Neural cell (in vitro differentiated cells): ENCODE measurements at regions not wholly inside any gene's neighbourhood (a gene's known extent, or its start where the extent isn't known, plus 50 kb on each side); places are given as distances from the start of the nearest gene placed in this dataset.

ENCODE experiments used
- H2AFZ ChIP-seq: fragments of 200-600, 300-800 bp; sonication (generic), shearing (Covaris generic); 2 replicates; pipeline ENCODE4 v1.6.0; 2014; ENCODE audit warnings: low read depth, mild to moderate bottlenecking, antibody characterized with exemption, low read length, moderate library complexity
- H3F3A ChIP-seq: fragments of 200-600 bp; shearing (Covaris generic); 2 replicates; pipeline ENCODE4 v1.6.1; 2016; ENCODE audit warnings: mild to moderate bottlenecking, moderate library complexity, mixed read lengths, antibody characterized with exemption, low read length; ENCODE audit not compliant: insufficient read depth, poor library complexity, severe bottlenecking
- H3K27ac ChIP-seq: fragments of 200-600, 300-800 bp; sonication (generic), shearing (Covaris generic); 2 replicates; pipeline ENCODE4 v1.5.1; 2014; ENCODE audit warnings: mild to moderate bottlenecking, low read length, moderate library complexity
- H3K27me3 ChIP-seq: fragments of 300-800, 200-600 bp; sonication (generic), shearing (Covaris generic); 2 replicates; pipeline ENCODE4 v1.6.0; 2014; ENCODE audit warnings: mild to moderate bottlenecking, low read depth, low read length, moderate library complexity; ENCODE audit not compliant: insufficient read depth
- H3K36me3 ChIP-seq: fragments of 300-800, 200-600 bp; sonication (generic), shearing (Covaris generic); 2 replicates; pipeline ENCODE4 v1.5.1; 2014; ENCODE audit warnings: mild to moderate bottlenecking, antibody characterized with exemption, low read length, moderate library complexity; ENCODE audit not compliant: insufficient read depth
- H3K4me2 ChIP-seq: fragments of 300-800, 200-600 bp; sonication (generic), shearing (Covaris generic); 2 replicates; pipeline ENCODE4 v1.6.0; 2014; ENCODE audit warnings: mild to moderate bottlenecking, low read length
- H3K4me3 ChIP-seq: fragments of 300-800, 200-600 bp; sonication (generic), shearing (Covaris generic); 2 replicates; pipeline ENCODE4 v1.5.1; 2014; ENCODE audit warnings: mild to moderate bottlenecking, low read length, moderate library complexity
- H3K79me2 ChIP-seq: fragments of 200-600 bp; shearing (Covaris generic); replicated peaks from 2 replicates; pipeline ENCODE4 v1.6.0; 2014; ENCODE audit warnings: mild to moderate bottlenecking, low read length, moderate library complexity; ENCODE audit not compliant: insufficient read depth
- H3K9ac ChIP-seq: fragments of 300-800, 200-600 bp; sonication (generic), shearing (Covaris generic); 2 replicates; pipeline ENCODE4 v1.6.1; 2016; ENCODE audit warnings: mild to moderate bottlenecking, low read length, mixed read lengths
- H3K9me2 ChIP-seq: fragments of 200-600 bp; shearing (Covaris generic); 2 replicates; pipeline ENCODE4 v1.6.1; 2016; ENCODE audit warnings: mild to moderate bottlenecking, low read length, mixed read lengths; ENCODE audit not compliant: insufficient read depth
- H3K9me3 ChIP-seq: fragments of 200-600, 300-800 bp; sonication (generic), shearing (Covaris generic); 2 replicates; pipeline ENCODE4 v1.6.1; 2016; ENCODE audit warnings: mild to moderate bottlenecking, mixed run types, low read length, moderate library complexity, mixed read lengths
- H4K20me1 ChIP-seq: fragments of 200-600 bp; shearing (Covaris generic); 2 replicates; pipeline ENCODE4 v1.6.1; 2016; ENCODE audit warnings: mild to moderate bottlenecking, mixed run types; ENCODE audit not compliant: insufficient read depth
- EP300 ChIP-seq: fragments of 450-650 bp; conservative IDR thresholded peaks from 2 replicates; pipeline ENCODE4 v1.6.1; 2014; ENCODE audit warnings: antibody characterized with exemption, mild to moderate bottlenecking, moderate library complexity; ENCODE audit not compliant: poor library complexity, severe bottlenecking
- EZH2 ChIP-seq: fragments of 200-600, 300-800 bp; shearing (Covaris generic), sonication (generic); IDR thresholded peaks from 2 replicates; pipeline ENCODE4 v1.6.1; 2014; ENCODE audit warnings: antibody characterized with exemption, low read length, borderline replicate concordance, mild to moderate bottlenecking; ENCODE audit not compliant: insufficient read depth, poor library complexity, severe bottlenecking
- MXI1 ChIP-seq: fragments of 450-650 bp; conservative IDR thresholded peaks from 2 replicates; pipeline ENCODE4 v1.6.1; 2014; ENCODE audit warnings: antibody characterized with exemption, mild to moderate bottlenecking; ENCODE audit not compliant: poor library complexity, severe bottlenecking
- POLR2AphosphoS5 ChIP-seq: IDR thresholded peaks from 2 replicates; pipeline ENCODE4 v1.6.1; 2012
- RAD21 ChIP-seq: fragments of 450-650 bp; conservative IDR thresholded peaks from 2 replicates; pipeline ENCODE4 v1.6.1; 2014; ENCODE audit warnings: antibody characterized with exemption, mild to moderate bottlenecking, moderate library complexity
- SMC3 ChIP-seq: fragments of 450-650 bp; conservative IDR thresholded peaks from 2 replicates; pipeline ENCODE4 v1.6.1; 2014; ENCODE audit warnings: antibody characterized with exemption, mild to moderate bottlenecking, moderate library complexity; ENCODE audit not compliant: poor library complexity
- TAF1 ChIP-seq: IDR thresholded peaks from 2 replicates; pipeline ENCODE4 v1.6.1; 2012; ENCODE audit warnings: low read depth
- TF ChIP-seq, protein P1 (sequence below): IDR thresholded peaks from 2 replicates; pipeline ENCODE4 v1.6.1; 2012; ENCODE audit warnings: borderline replicate concordance
- TF ChIP-seq, protein P2 (sequence below): fragments of 450-650 bp; IDR thresholded peaks from 2 replicates; pipeline ENCODE4 v1.5.1; 2014; ENCODE audit warnings: antibody characterized with exemption, mild to moderate bottlenecking, moderate library complexity; ENCODE audit not compliant: poor library complexity, severe bottlenecking

GRCh38 chr14:43155924-43156323, 1351.2 kb downstream of the FSCB start:
- Histone ChIP-seq H3K27ac (no peak overlapping the region), H3K27me3 (no peaks in the 10 kb centered on the region), H3K4me2 (no peak overlapping the region), H3K79me2 (no peaks in the 10 kb centered on the region), H3K9me2 (no peaks in the 10 kb centered on the region), H3F3A (no peaks in the 10 kb centered on the region), H2AFZ (no peak overlapping the region), H3K9me3 (no peaks in the 10 kb centered on the region), H4K20me1 (no peaks in the 10 kb centered on the region), H3K36me3 (no peaks in the 10 kb centered on the region), H3K9ac (no peak overlapping the region), H3K4me3 (no peak overlapping the region)
- no peak for TF ChIP-seq RAD21
- no peak for TF ChIP-seq MXI1
- TF ChIP-seq EP300 = no peak
- TF ChIP-seq, protein P1, sequence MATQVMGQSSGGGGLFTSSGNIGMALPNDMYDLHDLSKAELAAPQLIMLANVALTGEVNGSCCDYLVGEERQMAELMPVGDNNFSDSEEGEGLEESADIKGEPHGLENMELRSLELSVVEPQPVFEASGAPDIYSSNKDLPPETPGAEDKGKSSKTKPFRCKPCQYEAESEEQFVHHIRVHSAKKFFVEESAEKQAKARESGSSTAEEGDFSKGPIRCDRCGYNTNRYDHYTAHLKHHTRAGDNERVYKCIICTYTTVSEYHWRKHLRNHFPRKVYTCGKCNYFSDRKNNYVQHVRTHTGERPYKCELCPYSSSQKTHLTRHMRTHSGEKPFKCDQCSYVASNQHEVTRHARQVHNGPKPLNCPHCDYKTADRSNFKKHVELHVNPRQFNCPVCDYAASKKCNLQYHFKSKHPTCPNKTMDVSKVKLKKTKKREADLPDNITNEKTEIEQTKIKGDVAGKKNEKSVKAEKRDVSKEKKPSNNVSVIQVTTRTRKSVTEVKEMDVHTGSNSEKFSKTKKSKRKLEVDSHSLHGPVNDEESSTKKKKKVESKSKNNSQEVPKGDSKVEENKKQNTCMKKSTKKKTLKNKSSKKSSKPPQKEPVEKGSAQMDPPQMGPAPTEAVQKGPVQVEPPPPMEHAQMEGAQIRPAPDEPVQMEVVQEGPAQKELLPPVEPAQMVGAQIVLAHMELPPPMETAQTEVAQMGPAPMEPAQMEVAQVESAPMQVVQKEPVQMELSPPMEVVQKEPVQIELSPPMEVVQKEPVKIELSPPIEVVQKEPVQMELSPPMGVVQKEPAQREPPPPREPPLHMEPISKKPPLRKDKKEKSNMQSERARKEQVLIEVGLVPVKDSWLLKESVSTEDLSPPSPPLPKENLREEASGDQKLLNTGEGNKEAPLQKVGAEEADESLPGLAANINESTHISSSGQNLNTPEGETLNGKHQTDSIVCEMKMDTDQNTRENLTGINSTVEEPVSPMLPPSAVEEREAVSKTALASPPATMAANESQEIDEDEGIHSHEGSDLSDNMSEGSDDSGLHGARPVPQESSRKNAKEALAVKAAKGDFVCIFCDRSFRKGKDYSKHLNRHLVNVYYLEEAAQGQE = no peak
- no peak for TF ChIP-seq TAF1
- TF ChIP-seq, protein P2, sequence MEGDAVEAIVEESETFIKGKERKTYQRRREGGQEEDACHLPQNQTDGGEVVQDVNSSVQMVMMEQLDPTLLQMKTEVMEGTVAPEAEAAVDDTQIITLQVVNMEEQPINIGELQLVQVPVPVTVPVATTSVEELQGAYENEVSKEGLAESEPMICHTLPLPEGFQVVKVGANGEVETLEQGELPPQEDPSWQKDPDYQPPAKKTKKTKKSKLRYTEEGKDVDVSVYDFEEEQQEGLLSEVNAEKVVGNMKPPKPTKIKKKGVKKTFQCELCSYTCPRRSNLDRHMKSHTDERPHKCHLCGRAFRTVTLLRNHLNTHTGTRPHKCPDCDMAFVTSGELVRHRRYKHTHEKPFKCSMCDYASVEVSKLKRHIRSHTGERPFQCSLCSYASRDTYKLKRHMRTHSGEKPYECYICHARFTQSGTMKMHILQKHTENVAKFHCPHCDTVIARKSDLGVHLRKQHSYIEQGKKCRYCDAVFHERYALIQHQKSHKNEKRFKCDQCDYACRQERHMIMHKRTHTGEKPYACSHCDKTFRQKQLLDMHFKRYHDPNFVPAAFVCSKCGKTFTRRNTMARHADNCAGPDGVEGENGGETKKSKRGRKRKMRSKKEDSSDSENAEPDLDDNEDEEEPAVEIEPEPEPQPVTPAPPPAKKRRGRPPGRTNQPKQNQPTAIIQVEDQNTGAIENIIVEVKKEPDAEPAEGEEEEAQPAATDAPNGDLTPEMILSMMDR = no peak
- TF ChIP-seq SMC3 = no peak
- no peak for TF ChIP-seq POLR2AphosphoS5
- TF ChIP-seq EZH2 = no peak

GRCh38 chr14:43155258-43155657, 1351.8 kb downstream of the FSCB start:
- Histone ChIP-seq H3K27ac (no peak overlapping the region), H3F3A (no peaks in the 10 kb centered on the region), H3K9me3 (no peaks in the 10 kb centered on the region), H4K20me1 (no peaks in the 10 kb centered on the region), H3K9me2 (no peaks in the 10 kb centered on the region), H3K36me3 (no peaks in the 10 kb centered on the region), H2AFZ (no peak overlapping the region), H3K4me3 (no peak overlapping the region), H3K4me2 (no peak overlapping the region), H3K9ac (no peak overlapping the region), H3K79me2 (no peaks in the 10 kb centered on the region), H3K27me3 (no peaks in the 10 kb centered on the region)
- TF ChIP-seq, protein P1 = no peak
- TF ChIP-seq TAF1 (no peak), EZH2 (no peak), EP300 (no peak), MXI1 (no peak), POLR2AphosphoS5 (no peak), RAD21 (no peak), SMC3 (no peak)
- TF ChIP-seq, protein P2 = no peak
